ENCODE measurements at regions not wholly inside any gene's neighbourhood (a gene's known extent, or its start where the extent isn't known, plus 50 kb on each side); places are given as distances from the start of the nearest gene placed in this dataset.

GRCh38 chr1:4593106-4593505 lies 61.3 kb upstream of the AJAP1 start:
- Histone ChIP-seq H3K36me3 (no peaks in the 10 kb centered on the region), H3K4me3 (ENCODE audit: low read depth, low read length) (no peak overlapping the region), H3K9me3 (ENCODE audit: severe bottlenecking) (peaks cover 2% of the 10 kb centered on the region), H3K27me3 (ENCODE audit: insufficient read depth, low read depth, severe bottlenecking) (peaks cover 50% of the 10 kb centered on the region), H3K27ac (no peak overlapping the region)
- no peak for DNase-seq
- no peak for TF ChIP-seq CTCF (IDR thresholded peaks at IDR 0.05; ENCODE audit: low read depth, low read length)

- Histone ChIP-seq H3K36me3 (no peaks in the 10 kb centered on the region), H3K9me3 (ENCODE audit: severe bottlenecking) (peaks cover 2% of the 10 kb centered on the region), H3K4me3 (ENCODE audit: low read depth, low read length) (no peak overlapping the region), H3K27me3 (ENCODE audit: insufficient read depth, low read depth, severe bottlenecking) (peaks cover 40% of the 10 kb centered on the region), H3K27ac (no peak overlapping the region)
- DNase-seq, result peak; percentile 28
- peak; percentile 72 for TF ChIP-seq CTCF (IDR thresholded peaks at IDR 0.05; ENCODE audit: low read depth, low read length)
Observed at GRCh38 chr1:4594286-4594991, 60.0 kb upstream of the AJAP1 start.

GRCh38 chr1:4595341-4596225 lies 58.8 kb upstream of the AJAP1 start:
- Histone ChIP-seq H3K4me3 (ENCODE audit: low read depth, low read length) (no peak overlapping the region), H3K36me3 (no peaks in the 10 kb centered on the region), H3K27ac (no peak overlapping the region), H3K27me3 (ENCODE audit: insufficient read depth, low read depth, severe bottlenecking) (peaks cover 48% of the 10 kb centered on the region), H3K9me3 (ENCODE audit: severe bottlenecking) (peaks cover 2% of the 10 kb centered on the region)
- no peak for DNase-seq
- TF ChIP-seq CTCF (IDR thresholded peaks at IDR 0.05; ENCODE audit: low read depth, low read length), result no peak

- DNase-seq, result no peak
- H3K27me3 ChIP-seq (ENCODE audit: insufficient read depth, low read depth, severe bottlenecking), result peaks cover 47% of the 10 kb centered on the region
- no peak overlapping the region for H3K4me3 ChIP-seq (ENCODE audit: low read depth, low read length)
- TF ChIP-seq CTCF (IDR thresholded peaks at IDR 0.05; ENCODE audit: low read depth, low read length), result no peak
- peaks cover 2% of the 10 kb centered on the region for H3K9me3 ChIP-seq (ENCODE audit: severe bottlenecking)
- no peak overlapping the region for H3K27ac ChIP-seq
- H3K36me3 ChIP-seq, result no peaks in the 10 kb centered on the region
Observed at GRCh38 chr1:4596486-4596885, 57.9 kb upstream of the AJAP1 start.

- H3K27me3 ChIP-seq (ENCODE audit: insufficient read depth, low read depth, severe bottlenecking), result peaks cover 48% of the 10 kb centered on the region
- no peak for TF ChIP-seq CTCF (IDR thresholded peaks at IDR 0.05; ENCODE audit: low read depth, low read length)
- no peaks in the 10 kb centered on the region for H3K36me3 ChIP-seq
- H3K4me3 ChIP-seq (ENCODE audit: low read depth, low read length), result no peak overlapping the region
- no peak overlapping the region for H3K27ac ChIP-seq
- no peak for DNase-seq
- H3K9me3 ChIP-seq (ENCODE audit: severe bottlenecking), result peaks cover 2% of the 10 kb centered on the region
Observed at GRCh38 chr1:4597020-4597419, 57.4 kb upstream of the AJAP1 start.
